Natural killer cell treated with Interleukin-12 subunit alpha and Interleukin-12 subunit beta and Interleukin-15 and Interleukin-18, amount 100 ng/mL, for 72 hours (primary cell): ENCODE measurements at regions not wholly inside any gene's neighbourhood (a gene's known extent, or its start where the extent isn't known, plus 50 kb on each side); places are given as distances from the start of the nearest gene placed in this dataset.

Experiments
- ATAC-seq, 2 donors: fragments of 150-1000 bp; cut with Tn5 transposase in 1 of 2; sonication (Bioruptor Pico), chemical (Tn5 transposase) in 1 of 2; 2 replicates each; pipeline ENCODE4 v1.10.0; 2021
- DNase-seq: peaks from one replicate; pipeline ENCODE4 v3.0.0; 2022; ENCODE audit warnings: low spot score
- H3K27ac Mint-ChIP-seq, 2 donors: 1 replicate in 1 of 2; 2 replicates in 1 of 2; pipeline ENCODE4 v1.8.0; 2022; ENCODE audit warnings: mixed read lengths in 2 of 2, mild to moderate bottlenecking in 1 of 2, moderate library complexity in 1 of 2
- H3K27me3 Mint-ChIP-seq, 2 donors: 1 replicate in 1 of 2; 2 replicates in 1 of 2; pipeline ENCODE4 v1.8.0; 2022; ENCODE audit warnings: mixed read lengths in 2 of 2
- H3K36me3 Mint-ChIP-seq: one replicate; pipeline ENCODE4 v1.8.0; 2022; ENCODE audit warnings: mixed read lengths
- H3K4me1 Mint-ChIP-seq, 2 donors: 1 replicate in 1 of 2; 2 replicates in 1 of 2; pipeline ENCODE4 v1.8.0; 2022; ENCODE audit warnings: low read depth in 2 of 2, mixed read lengths in 2 of 2, mild to moderate bottlenecking in 1 of 2
- H3K4me3 Mint-ChIP-seq: one replicate; pipeline ENCODE4 v1.8.0; 2022; ENCODE audit warnings: mixed read lengths
- H3K9me3 Mint-ChIP-seq: 2 replicates; pipeline ENCODE4 v1.8.0; 2022; ENCODE audit warnings: mixed read lengths

DNA sequence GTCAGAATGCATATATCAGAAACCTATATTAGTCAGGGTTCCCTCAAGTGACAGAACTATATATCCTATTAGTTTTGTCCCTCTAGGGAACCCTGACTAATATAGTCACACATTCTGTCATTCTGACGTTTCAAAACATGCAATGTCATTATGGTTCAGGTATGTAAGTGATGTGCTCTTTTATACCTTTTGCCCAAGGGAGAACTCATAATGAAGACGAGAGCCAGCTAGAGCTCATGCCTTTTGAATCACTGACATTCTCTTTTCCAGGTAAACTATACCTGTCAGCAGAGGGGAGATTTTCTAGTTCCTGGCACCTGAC, 576.7 kb downstream of the LRRC70 start:
- H3K27me3 Mint-ChIP-seq = no peaks in the 10 kb centered on the region
- ATAC-seq (no peak), DNase-seq (no peak)
- no peak overlapping the region for H3K4me3 Mint-ChIP-seq
- H3K36me3 Mint-ChIP-seq = no peaks in the 10 kb centered on the region
- no peak overlapping the region for H3K27ac Mint-ChIP-seq
- H3K9me3 Mint-ChIP-seq = no peaks in the 10 kb centered on the region
- H3K4me1 Mint-ChIP-seq = no peaks in the 10 kb centered on the region

- no peaks in the 10 kb centered on the region for H3K9me3 Mint-ChIP-seq
- no peaks in the 10 kb centered on the region for H3K36me3 Mint-ChIP-seq
- H3K27me3 Mint-ChIP-seq = no peaks in the 10 kb centered on the region
- no peak overlapping the region for H3K27ac Mint-ChIP-seq
- DNase-seq = no peak
- no peak overlapping the region for H3K4me3 Mint-ChIP-seq
- no peak for ATAC-seq
- H3K4me1 Mint-ChIP-seq = no peaks in the 10 kb centered on the region
Observed at GRCh38 chr5:63154476-63155309, 576.1 kb downstream of the LRRC70 start.

- Mint-ChIP-seq H3K27ac (no peak overlapping the region), H3K4me3 (no peak overlapping the region), H3K36me3 (no peaks in the 10 kb centered on the region), H3K27me3 (no peaks in the 10 kb centered on the region), H3K9me3 (peaks cover 5% of the 10 kb centered on the region), H3K4me1 (no peaks in the 10 kb centered on the region)
- ATAC-seq (no peak), DNase-seq (no peak)
Observed at GRCh38 chr5:63152871-63153270, 574.3 kb downstream of the LRRC70 start.

DNA sequence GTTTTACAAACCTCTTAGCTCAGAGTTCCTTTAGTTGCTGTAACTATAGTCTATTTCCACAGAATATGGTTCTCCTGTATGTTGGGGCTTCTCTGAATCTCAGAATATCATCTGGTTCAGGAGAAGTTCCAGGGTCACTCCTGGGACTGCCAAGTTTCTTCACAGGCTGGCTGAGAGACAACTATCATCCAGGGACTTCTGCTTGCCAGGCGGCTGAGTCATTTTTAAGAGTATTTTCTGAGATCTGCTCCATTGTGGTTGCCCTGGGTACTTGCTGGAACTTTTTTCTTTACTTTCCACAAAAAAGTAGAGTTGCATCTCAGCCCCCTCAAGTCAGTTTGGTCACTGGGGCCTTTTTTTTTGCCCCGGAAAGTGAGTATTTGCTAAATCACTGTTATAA, 566.5 kb downstream of the LRRC70 start:
- Mint-ChIP-seq H3K27me3 (no peaks in the 10 kb centered on the region), H3K36me3 (no peaks in the 10 kb centered on the region), H3K4me1 (no peaks in the 10 kb centered on the region), H3K27ac (no peak overlapping the region), H3K4me3 (no peak overlapping the region), H3K9me3 (peaks cover 7% of the 10 kb centered on the region)
- DNase-seq (no peak), ATAC-seq (no peak)

- Mint-ChIP-seq H3K36me3 (no peaks in the 10 kb centered on the region), H3K4me3 (no peak overlapping the region), H3K4me1 (no peaks in the 10 kb centered on the region), H3K27me3 (no peaks in the 10 kb centered on the region), H3K27ac (no peak overlapping the region), H3K9me3 (peaks cover 3% of the 10 kb centered on the region)
- DNase-seq (no peak), ATAC-seq (no peak)
Observed at GRCh38 chr5:63141591-63141990, 563.0 kb downstream of the LRRC70 start.

GRCh38 chr5:63135291-63135690, 556.7 kb downstream of the LRRC70 start:
- DNase-seq = no peak
- no peaks in the 10 kb centered on the region for H3K27me3 Mint-ChIP-seq
- H3K4me3 Mint-ChIP-seq = no peak overlapping the region
- peaks cover 4% of the 10 kb centered on the region for H3K9me3 Mint-ChIP-seq
- no peaks in the 10 kb centered on the region for H3K36me3 Mint-ChIP-seq
- H3K27ac Mint-ChIP-seq = no peak overlapping the region
- no peak for ATAC-seq
- H3K4me1 Mint-ChIP-seq = no peaks in the 10 kb centered on the region

DNA sequence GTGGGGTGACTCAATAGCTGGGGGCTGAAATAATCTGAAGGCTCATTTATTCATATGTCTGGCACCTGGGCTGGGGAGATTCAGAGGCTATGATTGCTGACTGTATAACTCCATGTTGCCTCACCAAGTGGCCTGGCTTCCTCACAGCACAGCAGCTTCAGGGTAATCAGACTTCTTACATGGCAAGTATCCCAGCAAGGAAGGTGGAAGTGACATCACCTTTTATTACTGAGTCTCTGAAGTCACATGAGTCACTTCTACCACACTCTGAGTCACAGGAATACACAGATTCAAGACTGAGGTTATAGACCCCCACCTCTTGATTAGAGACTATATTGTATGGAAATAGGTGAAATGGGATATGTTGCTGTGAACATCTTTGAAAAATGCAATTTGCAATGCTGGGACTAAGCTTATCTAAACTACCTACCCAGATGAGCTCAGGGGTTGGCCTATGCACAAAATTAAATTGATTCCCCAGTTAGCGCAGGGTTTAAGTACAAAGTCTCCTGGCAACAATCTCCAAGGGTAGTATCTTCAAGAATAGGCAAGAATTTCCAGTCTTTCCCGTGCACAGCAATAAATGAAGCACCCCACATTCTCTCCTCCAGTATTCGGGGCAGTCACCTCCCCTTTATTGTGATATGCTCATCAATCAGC, 553.1 kb downstream of the LRRC70 start:
- H3K4me1 Mint-ChIP-seq = no peaks in the 10 kb centered on the region
- no peaks in the 10 kb centered on the region for H3K27me3 Mint-ChIP-seq
- no peak for ATAC-seq
- peaks cover 4% of the 10 kb centered on the region for H3K9me3 Mint-ChIP-seq
- H3K27ac Mint-ChIP-seq = no peak overlapping the region
- no peaks in the 10 kb centered on the region for H3K36me3 Mint-ChIP-seq
- H3K4me3 Mint-ChIP-seq = no peak overlapping the region
- no peak for DNase-seq

DNA sequence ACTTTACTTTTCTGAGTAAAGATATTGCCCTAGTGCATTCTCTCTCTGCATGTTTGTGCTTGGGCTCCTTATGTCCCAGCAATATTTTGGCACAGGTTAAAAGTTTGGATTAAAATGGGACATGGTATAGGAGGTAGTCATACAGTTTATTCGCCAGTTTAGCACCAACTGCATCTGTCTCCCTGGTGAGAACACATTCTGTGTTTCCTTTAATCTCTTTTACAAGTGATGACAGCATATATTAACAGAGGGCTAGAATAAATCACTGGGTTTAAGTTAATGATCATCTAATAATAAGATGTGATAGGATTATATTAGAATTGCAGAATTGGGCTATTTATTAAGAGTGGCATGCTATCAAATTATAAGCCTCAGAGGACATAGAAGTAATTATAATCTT, 550.1 kb downstream of the LRRC70 start:
- DNase-seq (no peak), ATAC-seq (no peak)
- Mint-ChIP-seq H3K36me3 (no peaks in the 10 kb centered on the region), H3K27me3 (no peaks in the 10 kb centered on the region), H3K27ac (no peak overlapping the region), H3K9me3 (peaks cover 4% of the 10 kb centered on the region), H3K4me3 (no peak overlapping the region), H3K4me1 (no peaks in the 10 kb centered on the region)

GRCh38 chr5:63128018-63128417, 549.4 kb downstream of the LRRC70 start:
- Mint-ChIP-seq H3K27ac (no peak overlapping the region), H3K36me3 (no peaks in the 10 kb centered on the region), H3K4me1 (no peaks in the 10 kb centered on the region), H3K4me3 (no peak overlapping the region), H3K27me3 (no peaks in the 10 kb centered on the region), H3K9me3 (peaks cover 4% of the 10 kb centered on the region)
- ATAC-seq (no peak), DNase-seq (no peak)

DNA sequence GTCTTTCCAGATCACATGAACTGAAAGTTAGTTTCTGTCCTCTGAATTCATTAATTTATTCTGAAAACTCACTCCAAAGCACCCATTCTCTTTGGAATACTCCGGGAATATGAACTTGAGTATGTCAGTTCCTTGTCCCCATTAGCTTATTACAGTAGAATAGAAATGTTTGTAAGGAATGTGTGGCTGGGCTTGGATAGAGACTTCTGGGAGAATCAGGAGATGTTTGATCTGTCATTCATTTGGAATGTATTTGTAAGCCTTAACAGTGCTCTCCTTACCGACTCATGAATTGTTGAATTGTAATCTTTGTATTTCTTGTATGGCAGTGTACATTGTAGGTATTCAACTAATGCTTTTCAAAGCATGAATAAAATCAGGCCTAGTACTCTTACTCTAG, 548.4 kb downstream of the LRRC70 start:
- no peaks in the 10 kb centered on the region for H3K27me3 Mint-ChIP-seq
- DNase-seq (no peak), ATAC-seq (no peak)
- no peaks in the 10 kb centered on the region for H3K4me1 Mint-ChIP-seq
- no peak overlapping the region for H3K4me3 Mint-ChIP-seq
- peaks cover 2% of the 10 kb centered on the region for H3K9me3 Mint-ChIP-seq
- no peaks in the 10 kb centered on the region for H3K36me3 Mint-ChIP-seq
- H3K27ac Mint-ChIP-seq = no peak overlapping the region

DNA sequence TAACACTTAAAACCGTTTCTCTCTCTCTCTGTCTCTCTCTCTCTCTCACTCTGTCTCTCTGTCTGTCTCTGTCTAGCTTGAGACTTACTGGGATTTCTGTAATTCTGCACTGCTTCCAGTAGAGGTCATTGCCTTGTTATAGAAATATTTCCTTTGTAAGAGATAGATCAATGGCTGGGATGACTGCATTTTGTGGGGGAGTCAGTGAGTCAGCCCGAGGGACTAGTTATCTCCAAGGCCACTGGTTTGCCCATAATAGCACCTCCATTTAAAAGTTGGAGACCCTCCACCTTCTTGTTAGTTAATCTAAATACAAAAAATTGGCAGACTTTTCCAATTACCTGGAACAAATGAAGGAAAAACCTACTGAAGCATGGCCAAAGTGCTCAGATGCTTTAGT, 547.2 kb downstream of the LRRC70 start:
- DNase-seq = no peak
- Mint-ChIP-seq H3K36me3 (no peaks in the 10 kb centered on the region), H3K27me3 (no peaks in the 10 kb centered on the region), H3K27ac (no peak overlapping the region), H3K4me3 (no peak overlapping the region), H3K4me1 (no peaks in the 10 kb centered on the region), H3K9me3 (no peaks in the 10 kb centered on the region)
- ATAC-seq = no peak

GRCh38 chr5:63125392-63125791, 546.8 kb downstream of the LRRC70 start:
- ATAC-seq = no peak
- no peaks in the 10 kb centered on the region for H3K9me3 Mint-ChIP-seq
- no peak overlapping the region for H3K27ac Mint-ChIP-seq
- H3K36me3 Mint-ChIP-seq = no peaks in the 10 kb centered on the region
- H3K4me1 Mint-ChIP-seq = no peaks in the 10 kb centered on the region
- no peak overlapping the region for H3K4me3 Mint-ChIP-seq
- H3K27me3 Mint-ChIP-seq = no peaks in the 10 kb centered on the region
- DNase-seq = no peak

DNA sequence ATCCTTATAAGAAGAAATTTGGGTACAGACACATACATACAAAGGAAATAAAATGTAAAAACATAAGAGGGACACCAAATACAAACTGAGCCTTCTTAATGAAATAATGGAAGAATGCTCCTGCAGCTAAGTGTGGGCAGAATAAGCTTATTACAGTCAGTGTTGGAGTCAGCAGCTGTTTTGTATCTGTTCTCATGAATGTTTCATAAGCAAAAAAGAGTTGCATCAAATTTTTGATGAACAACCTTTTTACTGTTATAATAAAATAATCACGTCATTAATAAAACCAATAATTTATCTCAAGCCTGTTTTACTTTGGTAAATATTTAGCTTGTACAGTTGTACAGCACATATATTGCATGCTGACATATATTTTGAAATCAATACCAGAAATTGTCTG, 545.6 kb downstream of the LRRC70 start:
- DNase-seq = no peak
- Mint-ChIP-seq H3K27ac (no peak overlapping the region), H3K27me3 (no peaks in the 10 kb centered on the region), H3K4me3 (no peak overlapping the region), H3K36me3 (no peaks in the 10 kb centered on the region), H3K9me3 (peaks cover under 1% of the 10 kb centered on the region), H3K4me1 (no peaks in the 10 kb centered on the region)
- no peak for ATAC-seq

DNA sequence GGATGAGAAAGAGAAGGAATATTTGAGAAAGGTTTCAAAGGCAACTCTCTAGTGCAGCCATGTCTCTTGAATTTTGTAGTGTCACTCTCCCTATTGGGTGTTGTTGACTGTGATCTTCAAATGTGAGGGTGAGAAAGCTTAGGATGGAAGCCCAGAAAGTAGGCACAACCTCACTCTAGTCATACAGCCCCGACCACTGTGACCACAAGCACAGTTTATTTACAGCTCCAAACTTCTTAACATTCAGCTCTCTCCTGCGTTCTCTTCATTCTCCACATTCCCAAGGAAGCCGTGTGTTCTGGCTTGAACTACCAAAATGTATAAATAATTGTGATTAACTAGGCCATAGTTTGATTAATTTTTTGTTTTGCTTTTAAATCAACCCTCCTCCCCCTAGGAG, 542.9 kb downstream of the LRRC70 start:
- no peak overlapping the region for H3K4me3 Mint-ChIP-seq
- no peaks in the 10 kb centered on the region for H3K27me3 Mint-ChIP-seq
- H3K4me1 Mint-ChIP-seq = no peaks in the 10 kb centered on the region
- no peaks in the 10 kb centered on the region for H3K36me3 Mint-ChIP-seq
- no peak overlapping the region for H3K27ac Mint-ChIP-seq
- no peak for DNase-seq
- H3K9me3 Mint-ChIP-seq = peaks cover 8% of the 10 kb centered on the region
- ATAC-seq = no peak

- DNase-seq (no peak), ATAC-seq (no peak)
- H3K9me3 Mint-ChIP-seq = peaks cover 8% of the 10 kb centered on the region
- no peaks in the 10 kb centered on the region for H3K27me3 Mint-ChIP-seq
- H3K4me3 Mint-ChIP-seq = no peak overlapping the region
- no peaks in the 10 kb centered on the region for H3K4me1 Mint-ChIP-seq
- H3K36me3 Mint-ChIP-seq = no peaks in the 10 kb centered on the region
- H3K27ac Mint-ChIP-seq = no peak overlapping the region
Observed at GRCh38 chr5:63118221-63118620, 539.6 kb downstream of the LRRC70 start.
